OCI-LY1 (cell line): ENCODE measurements at regions not wholly inside any gene's neighbourhood (a gene's known extent, or its start where the extent isn't known, plus 50 kb on each side); places are given as distances from the start of the nearest gene placed in this dataset.

Source experiments
- H2AFZ ChIP-seq: fragments of 200-600 bp; sonication (generic), shearing (Covaris generic); 2 replicates; pipeline ENCODE4 v1.6.0; 2014; ENCODE audit warnings: antibody characterized with exemption, mild to moderate bottlenecking, low read length
- H3F3A ChIP-seq: fragments of 200-600 bp; sonication (generic), shearing (Covaris generic); 2 replicates; pipeline ENCODE4 v1.6.0; 2014; ENCODE audit warnings: mild to moderate bottlenecking, antibody characterized with exemption, low read length, moderate library complexity; ENCODE audit not compliant: insufficient read depth
- H3K27ac ChIP-seq: fragments of 200-600 bp; sonication (generic); 2 replicates; pipeline ENCODE4 v1.5.1; 2014; ENCODE audit warnings: low read length, mixed run types, mild to moderate bottlenecking, low read depth; ENCODE audit not compliant: poor library complexity, severe bottlenecking
- H3K27me3 ChIP-seq: fragments of 200-600 bp; sonication (generic); 2 replicates; pipeline ENCODE4 v1.6.0; 2014; ENCODE audit warnings: antibody characterized with exemption, mild to moderate bottlenecking, low read length, moderate library complexity; ENCODE audit not compliant: insufficient read depth
- H3K36me3 ChIP-seq: fragments of 200-600 bp; sonication (generic); 2 replicates; pipeline ENCODE4 v1.6.1; 2014; ENCODE audit warnings: mild to moderate bottlenecking, antibody characterized with exemption, low read length, moderate library complexity, mixed read lengths; ENCODE audit not compliant: insufficient read depth
- H3K4me1 ChIP-seq: fragments of 200-600 bp; sonication (generic); 2 replicates; pipeline ENCODE4 v1.5.1; 2014; ENCODE audit warnings: mild to moderate bottlenecking, low read length, moderate library complexity; ENCODE audit not compliant: insufficient read depth, severe bottlenecking
- H3K4me2 ChIP-seq: fragments of 200-600 bp; sonication (generic), shearing (Covaris generic); 2 replicates; pipeline ENCODE4 v1.6.1; 2014; ENCODE audit warnings: low read length
- H3K4me3 ChIP-seq: fragments of 200-600 bp; sonication (generic); 2 replicates; pipeline ENCODE4 v1.5.1; 2014; ENCODE audit warnings: low read length, low read depth, mild to moderate bottlenecking, mixed read lengths; ENCODE audit not compliant: poor library complexity, severe bottlenecking
- H3K79me2 ChIP-seq: fragments of 200-600 bp; shearing (Covaris generic); 2 replicates; pipeline ENCODE4 v1.6.1; 2016; ENCODE audit warnings: mixed run types, low read length, mixed read lengths; ENCODE audit not compliant: insufficient read depth
- H3K9ac ChIP-seq: fragments of 200-600 bp; sonication (generic), shearing (Covaris generic); 2 replicates; pipeline ENCODE4 v1.6.1; 2014; ENCODE audit warnings: mild to moderate bottlenecking, low read length, mixed read lengths
- H3K9me2 ChIP-seq: fragments of 200-600 bp; sonication (generic), shearing (Covaris generic); 2 replicates; pipeline ENCODE4 v1.6.1; 2014; ENCODE audit warnings: low read depth, mild to moderate bottlenecking, low read length, mixed read lengths
- H3K9me3 ChIP-seq: fragments of 200-600 bp; shearing (Covaris generic); 2 replicates; pipeline ENCODE4 v1.6.1; 2014; ENCODE audit warnings: low read length, mixed read lengths
- H4K20me1 ChIP-seq: fragments of 200-600 bp; sonication (generic), shearing (Covaris generic); 2 replicates; pipeline ENCODE4 v1.6.0; 2016; ENCODE audit warnings: mild to moderate bottlenecking, low read length; ENCODE audit not compliant: insufficient read depth
- EZH2 ChIP-seq: fragments of 200-600 bp; sonication (generic), shearing (Covaris generic); IDR thresholded peaks from 2 replicates; pipeline ENCODE4 v1.8.0; 2017; ENCODE audit warnings: borderline replicate concordance, mixed run types, mild to moderate bottlenecking, antibody characterized with exemption, low read length, moderate library complexity, mixed read lengths
- TF ChIP-seq, protein P1 (sequence below): fragments of 200-600 bp; sonication (generic), shearing (Covaris generic); IDR thresholded peaks from 2 replicates; pipeline ENCODE4 v1.5.1; 2017; ENCODE audit warnings: mild to moderate bottlenecking, antibody characterized with exemption, low read length, moderate library complexity, mixed read lengths

DNA sequence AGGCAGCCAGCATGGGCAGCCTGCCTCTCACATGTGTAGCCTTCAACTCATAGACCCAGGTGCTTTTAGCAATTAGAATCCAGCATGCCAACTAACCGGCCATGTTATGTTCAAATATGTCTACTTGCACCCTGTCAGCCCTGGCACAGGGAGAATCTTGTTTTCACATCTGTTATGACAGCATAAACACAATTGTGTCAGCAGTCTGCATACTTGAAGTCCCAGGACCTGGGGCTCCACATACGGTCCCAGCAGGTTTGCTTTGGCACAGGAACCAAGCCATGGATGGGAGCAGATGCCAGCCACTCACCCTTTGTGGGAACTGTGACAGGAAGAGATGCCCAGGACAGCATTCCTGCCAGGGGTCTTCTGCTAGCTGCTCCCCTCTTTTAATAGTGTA lies 67.2 kb upstream of the SYNDIG1 start:
- no peaks in the 10 kb centered on the region for H3K4me1 ChIP-seq
- H3K9me3 ChIP-seq, result no peaks in the 10 kb centered on the region
- no peak overlapping the region for H3K27ac ChIP-seq
- no peaks in the 10 kb centered on the region for H3K27me3 ChIP-seq
- H3K36me3 ChIP-seq, result no peaks in the 10 kb centered on the region
- H3K4me2 ChIP-seq, result no peak overlapping the region
- no peaks in the 10 kb centered on the region for H4K20me1 ChIP-seq
- TF ChIP-seq, protein P1, sequence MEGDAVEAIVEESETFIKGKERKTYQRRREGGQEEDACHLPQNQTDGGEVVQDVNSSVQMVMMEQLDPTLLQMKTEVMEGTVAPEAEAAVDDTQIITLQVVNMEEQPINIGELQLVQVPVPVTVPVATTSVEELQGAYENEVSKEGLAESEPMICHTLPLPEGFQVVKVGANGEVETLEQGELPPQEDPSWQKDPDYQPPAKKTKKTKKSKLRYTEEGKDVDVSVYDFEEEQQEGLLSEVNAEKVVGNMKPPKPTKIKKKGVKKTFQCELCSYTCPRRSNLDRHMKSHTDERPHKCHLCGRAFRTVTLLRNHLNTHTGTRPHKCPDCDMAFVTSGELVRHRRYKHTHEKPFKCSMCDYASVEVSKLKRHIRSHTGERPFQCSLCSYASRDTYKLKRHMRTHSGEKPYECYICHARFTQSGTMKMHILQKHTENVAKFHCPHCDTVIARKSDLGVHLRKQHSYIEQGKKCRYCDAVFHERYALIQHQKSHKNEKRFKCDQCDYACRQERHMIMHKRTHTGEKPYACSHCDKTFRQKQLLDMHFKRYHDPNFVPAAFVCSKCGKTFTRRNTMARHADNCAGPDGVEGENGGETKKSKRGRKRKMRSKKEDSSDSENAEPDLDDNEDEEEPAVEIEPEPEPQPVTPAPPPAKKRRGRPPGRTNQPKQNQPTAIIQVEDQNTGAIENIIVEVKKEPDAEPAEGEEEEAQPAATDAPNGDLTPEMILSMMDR, result no peak
- no peak for TF ChIP-seq EZH2
- no peaks in the 10 kb centered on the region for H3F3A ChIP-seq
- no peak overlapping the region for H3K9ac ChIP-seq
- no peaks in the 10 kb centered on the region for H3K9me2 ChIP-seq
- no peak overlapping the region for H2AFZ ChIP-seq
- H3K4me3 ChIP-seq, result no peak overlapping the region
- H3K79me2 ChIP-seq, result no peaks in the 10 kb centered on the region

GRCh38 chr20:24395151-24395550 lies 74.3 kb upstream of the SYNDIG1 start:
- no peaks in the 10 kb centered on the region for H3K79me2 ChIP-seq
- no peak for TF ChIP-seq EZH2
- TF ChIP-seq, protein P1, result no peak
- H3K9ac ChIP-seq, result no peak overlapping the region
- no peak overlapping the region for H2AFZ ChIP-seq
- no peaks in the 10 kb centered on the region for H3F3A ChIP-seq
- no peak overlapping the region for H3K4me3 ChIP-seq
- no peaks in the 10 kb centered on the region for H3K27me3 ChIP-seq
- no peak overlapping the region for H3K27ac ChIP-seq
- H3K4me1 ChIP-seq, result no peaks in the 10 kb centered on the region
- no peaks in the 10 kb centered on the region for H4K20me1 ChIP-seq
- H3K9me3 ChIP-seq, result no peaks in the 10 kb centered on the region
- H3K4me2 ChIP-seq, result no peak overlapping the region
- no peaks in the 10 kb centered on the region for H3K36me3 ChIP-seq
- H3K9me2 ChIP-seq, result no peaks in the 10 kb centered on the region

DNA sequence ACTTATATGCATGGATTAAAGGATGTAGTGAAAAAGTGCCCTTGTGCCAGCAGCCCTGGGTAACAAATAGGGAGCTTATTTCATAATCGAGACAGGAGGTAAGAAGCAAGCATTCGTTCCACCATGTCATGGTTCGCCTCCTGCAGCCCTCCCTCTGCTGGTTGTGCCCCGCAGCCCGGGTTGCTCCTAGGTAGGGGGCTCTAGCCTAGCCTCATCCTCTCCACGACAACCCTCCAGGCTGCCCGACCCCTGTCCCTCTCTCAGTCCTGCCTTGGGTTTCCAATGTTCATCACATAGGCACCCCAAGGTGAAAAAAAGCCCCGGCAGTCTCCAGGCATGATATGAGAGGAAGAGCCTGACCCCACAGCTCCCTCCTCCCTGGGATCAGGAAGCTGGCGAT lies 75.5 kb upstream of the SYNDIG1 start:
- Histone ChIP-seq H3K4me3 (no peak overlapping the region), H3K27me3 (no peaks in the 10 kb centered on the region), H3K9me2 (no peaks in the 10 kb centered on the region), H3K4me2 (no peak overlapping the region), H3K4me1 (no peaks in the 10 kb centered on the region), H2AFZ (no peak overlapping the region), H3K79me2 (no peaks in the 10 kb centered on the region), H3F3A (no peaks in the 10 kb centered on the region), H3K36me3 (no peaks in the 10 kb centered on the region), H4K20me1 (no peaks in the 10 kb centered on the region), H3K9ac (no peak overlapping the region), H3K9me3 (no peaks in the 10 kb centered on the region), H3K27ac (no peak overlapping the region)
- TF ChIP-seq, protein P1, result no peak
- no peak for TF ChIP-seq EZH2
